HEK293 (cell line): ENCODE measurements at regions not wholly inside any gene's neighbourhood (a gene's known extent, or its start where the extent isn't known, plus 50 kb on each side); places are given as distances from the start of the nearest gene placed in this dataset.

ENCODE experiments used
- EGR2 ChIP-seq: fragments of 450-650 bp; formaldehyde crosslinking; IDR thresholded peaks from 2 replicates; pipeline ENCODE4 v1.5.1; 2016; ENCODE audit warnings: low read depth, missing biosample characterization, missing genetic modification characterization
- GLI4 ChIP-seq: fragments of 450-650 bp; formaldehyde crosslinking; IDR thresholded peaks from 2 replicates; pipeline ENCODE4 v1.5.1; 2016; ENCODE audit warnings: missing biosample characterization, missing genetic modification characterization
- RBAK ChIP-seq: fragments of 450-650 bp; formaldehyde crosslinking; IDR thresholded peaks from 2 replicates; pipeline ENCODE4 v1.5.1; 2016; ENCODE audit warnings: missing biosample characterization, missing genetic modification characterization
- SCRT2 ChIP-seq: fragments of 450-650 bp; formaldehyde crosslinking; IDR thresholded peaks from 2 replicates; pipeline ENCODE4 v1.5.1; 2016; ENCODE audit warnings: missing biosample characterization, missing genetic modification characterization
- SP7 ChIP-seq: fragments of 450-650 bp; formaldehyde crosslinking; IDR thresholded peaks from 2 replicates; pipeline ENCODE4 v1.5.1; 2016; ENCODE audit warnings: missing biosample characterization, missing genetic modification characterization
- ZBTB7A ChIP-seq: fragments of 450-650 bp; formaldehyde crosslinking; IDR thresholded peaks from 2 replicates; pipeline ENCODE4 v1.5.1; 2016; ENCODE audit warnings: low read depth, missing biosample characterization, missing genetic modification characterization
- ZFHX2 ChIP-seq: fragments of 450-650 bp; formaldehyde crosslinking; conservative IDR thresholded peaks from 2 replicates; pipeline ENCODE4 v1.5.1; 2016; ENCODE audit warnings: missing biosample characterization, missing genetic modification characterization
- ZNF138 ChIP-seq: fragments of 450-650 bp; formaldehyde crosslinking; IDR thresholded peaks from 2 replicates; pipeline ENCODE4 v1.5.1; 2016; ENCODE audit warnings: missing biosample characterization, missing genetic modification characterization, borderline replicate concordance
- ZNF155 ChIP-seq: fragments of 450-650 bp; formaldehyde crosslinking; IDR thresholded peaks from 2 replicates; pipeline ENCODE4 v1.5.1; 2016; ENCODE audit warnings: missing biosample characterization, missing genetic modification characterization
- ZNF169 ChIP-seq: fragments of 450-650 bp; formaldehyde crosslinking; IDR thresholded peaks from 2 replicates; pipeline ENCODE4 v1.5.1; 2016; ENCODE audit warnings: missing biosample characterization, missing genetic modification characterization
- ZNF221 ChIP-seq: fragments of 450-650 bp; formaldehyde crosslinking; IDR thresholded peaks from 2 replicates; pipeline ENCODE4 v1.5.1; 2017; ENCODE audit warnings: missing biosample characterization, missing genetic modification characterization, borderline replicate concordance
- ZNF24 ChIP-seq: fragments of 450-650 bp; formaldehyde crosslinking; IDR thresholded peaks from 2 replicates; pipeline ENCODE4 v1.5.1; 2016; ENCODE audit warnings: missing biosample characterization, missing genetic modification characterization
- ZNF248 ChIP-seq: fragments of 450-650 bp; formaldehyde crosslinking; IDR thresholded peaks from 2 replicates; pipeline ENCODE4 v1.5.1; 2017; ENCODE audit warnings: missing biosample characterization, missing genetic modification characterization
- ZNF324 ChIP-seq: fragments of 450-650 bp; formaldehyde crosslinking; IDR thresholded peaks from 2 replicates; pipeline ENCODE4 v1.5.1; 2016; ENCODE audit warnings: missing biosample characterization, missing genetic modification characterization
- ZNF350 ChIP-seq: fragments of 450-650 bp; formaldehyde crosslinking; IDR thresholded peaks from 2 replicates; pipeline ENCODE4 v1.5.0; 2017; ENCODE audit warnings: missing biosample characterization, mild to moderate bottlenecking, missing genetic modification characterization
- ZNF394 ChIP-seq: fragments of 450-650 bp; formaldehyde crosslinking; IDR thresholded peaks from 2 replicates; pipeline ENCODE4 v1.5.1; 2016; ENCODE audit warnings: missing biosample characterization, missing genetic modification characterization, mild to moderate bottlenecking, moderate library complexity, borderline replicate concordance
- ZNF426 ChIP-seq: fragments of 450-650 bp; formaldehyde crosslinking; IDR thresholded peaks from 2 replicates; pipeline ENCODE4 v1.5.1; 2017; ENCODE audit warnings: missing biosample characterization, missing genetic modification characterization, mild to moderate bottlenecking, inconsistent platforms, moderate library complexity
- ZNF501 ChIP-seq: fragments of 450-650 bp; formaldehyde crosslinking; IDR thresholded peaks from 2 replicates; pipeline ENCODE4 v1.5.1; 2016; ENCODE audit warnings: missing biosample characterization, missing genetic modification characterization
- ZNF610 ChIP-seq: fragments of 450-650 bp; formaldehyde crosslinking; IDR thresholded peaks from 2 replicates; pipeline ENCODE4 v1.5.1; 2016; ENCODE audit warnings: missing biosample characterization, missing genetic modification characterization, borderline replicate concordance
- ZNF76 ChIP-seq: fragments of 450-650 bp; formaldehyde crosslinking; IDR thresholded peaks from 2 replicates; pipeline ENCODE4; 2016; ENCODE audit warnings: low read depth, missing biosample characterization, missing genetic modification characterization, borderline replicate concordance
- ZNF792 ChIP-seq: fragments of 450-650 bp; formaldehyde crosslinking; IDR thresholded peaks from 2 replicates; pipeline ENCODE4 v1.5.1; 2016; ENCODE audit warnings: missing biosample characterization, missing genetic modification characterization
- TF ChIP-seq, protein P1 (sequence below): fragments of 450-650 bp; IDR thresholded peaks from 2 replicates; pipeline ENCODE4 v1.5.1; 2018; ENCODE audit warnings: missing biosample characterization, mild to moderate bottlenecking, missing genetic modification characterization
- TF ChIP-seq, protein P2 (sequence below): fragments of 450-650 bp; formaldehyde crosslinking; IDR thresholded peaks from 2 replicates; pipeline ENCODE4 v1.5.1; 2017; ENCODE audit warnings: missing biosample characterization, mild to moderate bottlenecking, missing genetic modification characterization, moderate library complexity
- TF ChIP-seq, protein P3 (sequence below): fragments of 450-650 bp; formaldehyde crosslinking; IDR thresholded peaks from 2 replicates; pipeline ENCODE4 v1.5.1; 2016; ENCODE audit warnings: missing biosample characterization, missing genetic modification characterization
- TF ChIP-seq, protein P4 (sequence below): fragments of 450-650 bp; formaldehyde crosslinking; IDR thresholded peaks from 2 replicates; pipeline ENCODE4 v1.5.1; 2017; ENCODE audit warnings: missing biosample characterization, missing genetic modification characterization
- TF ChIP-seq, protein P5 (sequence below): fragments of 450-650 bp; formaldehyde crosslinking; IDR thresholded peaks from 2 replicates; pipeline ENCODE4 v1.5.1; 2016; ENCODE audit warnings: missing biosample characterization, missing genetic modification characterization
- TF ChIP-seq, protein P6 (sequence below): fragments of 450-650 bp; formaldehyde crosslinking; IDR thresholded peaks from 2 replicates; pipeline ENCODE4 v1.5.1; 2016; ENCODE audit warnings: missing biosample characterization, missing genetic modification characterization, borderline replicate concordance

DNA sequence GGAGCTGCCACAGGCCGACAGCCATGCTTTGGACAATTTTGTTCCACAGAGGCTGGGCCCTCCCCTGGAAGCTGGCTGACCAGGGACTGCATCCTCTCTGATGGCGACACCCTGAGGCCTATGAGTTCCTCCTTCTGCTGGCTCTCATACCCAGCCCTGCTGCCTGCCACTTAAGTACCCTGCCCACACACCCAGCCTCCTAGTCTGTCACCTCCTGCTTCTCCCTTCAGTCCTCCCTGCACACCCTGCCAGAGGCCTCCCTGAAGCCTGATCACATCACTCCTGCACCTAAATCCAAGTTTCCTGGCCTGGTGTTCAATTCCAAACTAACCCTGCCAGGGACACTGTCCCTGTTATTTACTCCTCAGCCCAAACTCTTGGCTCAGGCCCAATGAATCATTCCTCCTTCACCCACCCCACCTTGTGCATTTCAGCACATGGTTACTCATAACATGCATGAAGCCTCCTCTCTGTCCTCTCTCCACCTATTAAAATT lies 136.7 kb upstream of the NECTIN1 start (continued):
- TF ChIP-seq ZNF426 (tag by site-specific recombination): no peak
- TF ChIP-seq ZNF248 (tag by site-specific recombination): no peak
- 0 out of 2 replicates have a peak, but pooled peaks have one; percentile 19 for TF ChIP-seq SP7 (tag by site-specific recombination)
- TF ChIP-seq ZNF76 (tag by site-specific recombination): no peak
- TF ChIP-seq, protein P1, sequence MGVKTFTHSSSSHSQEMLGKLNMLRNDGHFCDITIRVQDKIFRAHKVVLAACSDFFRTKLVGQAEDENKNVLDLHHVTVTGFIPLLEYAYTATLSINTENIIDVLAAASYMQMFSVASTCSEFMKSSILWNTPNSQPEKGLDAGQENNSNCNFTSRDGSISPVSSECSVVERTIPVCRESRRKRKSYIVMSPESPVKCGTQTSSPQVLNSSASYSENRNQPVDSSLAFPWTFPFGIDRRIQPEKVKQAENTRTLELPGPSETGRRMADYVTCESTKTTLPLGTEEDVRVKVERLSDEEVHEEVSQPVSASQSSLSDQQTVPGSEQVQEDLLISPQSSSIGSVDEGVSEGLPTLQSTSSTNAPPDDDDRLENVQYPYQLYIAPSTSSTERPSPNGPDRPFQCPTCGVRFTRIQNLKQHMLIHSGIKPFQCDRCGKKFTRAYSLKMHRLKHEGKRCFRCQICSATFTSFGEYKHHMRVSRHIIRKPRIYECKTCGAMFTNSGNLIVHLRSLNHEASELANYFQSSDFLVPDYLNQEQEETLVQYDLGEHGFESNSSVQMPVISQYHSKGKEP (tag by site-specific recombination): no peak
- no peak for TF ChIP-seq ZNF324 (tag by site-specific recombination)
- TF ChIP-seq ZNF155 (tag by site-specific recombination): no peak
- TF ChIP-seq, protein P2, sequence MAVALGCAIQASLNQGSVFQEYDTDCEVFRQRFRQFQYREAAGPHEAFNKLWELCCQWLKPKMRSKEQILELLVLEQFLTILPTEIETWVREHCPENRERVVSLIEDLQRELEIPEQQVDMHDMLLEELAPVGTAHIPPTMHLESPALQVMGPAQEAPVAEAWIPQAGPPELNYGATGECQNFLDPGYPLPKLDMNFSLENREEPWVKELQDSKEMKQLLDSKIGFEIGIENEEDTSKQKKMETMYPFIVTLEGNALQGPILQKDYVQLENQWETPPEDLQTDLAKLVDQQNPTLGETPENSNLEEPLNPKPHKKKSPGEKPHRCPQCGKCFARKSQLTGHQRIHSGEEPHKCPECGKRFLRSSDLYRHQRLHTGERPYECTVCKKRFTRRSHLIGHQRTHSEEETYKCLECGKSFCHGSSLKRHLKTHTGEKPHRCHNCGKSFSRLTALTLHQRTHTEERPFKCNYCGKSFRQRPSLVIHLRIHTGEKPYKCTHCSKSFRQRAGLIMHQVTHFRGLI (tag by site-specific recombination): no peak
- no peak for TF ChIP-seq ZNF350 (tag by site-specific recombination)
- TF ChIP-seq, protein P3, sequence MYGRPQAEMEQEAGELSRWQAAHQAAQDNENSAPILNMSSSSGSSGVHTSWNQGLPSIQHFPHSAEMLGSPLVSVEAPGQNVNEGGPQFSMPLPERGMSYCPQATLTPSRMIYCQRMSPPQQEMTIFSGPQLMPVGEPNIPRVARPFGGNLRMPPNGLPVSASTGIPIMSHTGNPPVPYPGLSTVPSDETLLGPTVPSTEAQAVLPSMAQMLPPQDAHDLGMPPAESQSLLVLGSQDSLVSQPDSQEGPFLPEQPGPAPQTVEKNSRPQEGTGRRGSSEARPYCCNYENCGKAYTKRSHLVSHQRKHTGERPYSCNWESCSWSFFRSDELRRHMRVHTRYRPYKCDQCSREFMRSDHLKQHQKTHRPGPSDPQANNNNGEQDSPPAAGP (tag by site-specific recombination): 0 out of 2 replicates have a peak, but pooled peaks have one; percentile 43
- no peak for TF ChIP-seq GLI4 (tag by site-specific recombination)
- TF ChIP-seq ZFHX2 (tag by site-specific recombination): peak; percentile 61
- TF ChIP-seq RBAK (tag by site-specific recombination): no peak
- TF ChIP-seq, protein P4, sequence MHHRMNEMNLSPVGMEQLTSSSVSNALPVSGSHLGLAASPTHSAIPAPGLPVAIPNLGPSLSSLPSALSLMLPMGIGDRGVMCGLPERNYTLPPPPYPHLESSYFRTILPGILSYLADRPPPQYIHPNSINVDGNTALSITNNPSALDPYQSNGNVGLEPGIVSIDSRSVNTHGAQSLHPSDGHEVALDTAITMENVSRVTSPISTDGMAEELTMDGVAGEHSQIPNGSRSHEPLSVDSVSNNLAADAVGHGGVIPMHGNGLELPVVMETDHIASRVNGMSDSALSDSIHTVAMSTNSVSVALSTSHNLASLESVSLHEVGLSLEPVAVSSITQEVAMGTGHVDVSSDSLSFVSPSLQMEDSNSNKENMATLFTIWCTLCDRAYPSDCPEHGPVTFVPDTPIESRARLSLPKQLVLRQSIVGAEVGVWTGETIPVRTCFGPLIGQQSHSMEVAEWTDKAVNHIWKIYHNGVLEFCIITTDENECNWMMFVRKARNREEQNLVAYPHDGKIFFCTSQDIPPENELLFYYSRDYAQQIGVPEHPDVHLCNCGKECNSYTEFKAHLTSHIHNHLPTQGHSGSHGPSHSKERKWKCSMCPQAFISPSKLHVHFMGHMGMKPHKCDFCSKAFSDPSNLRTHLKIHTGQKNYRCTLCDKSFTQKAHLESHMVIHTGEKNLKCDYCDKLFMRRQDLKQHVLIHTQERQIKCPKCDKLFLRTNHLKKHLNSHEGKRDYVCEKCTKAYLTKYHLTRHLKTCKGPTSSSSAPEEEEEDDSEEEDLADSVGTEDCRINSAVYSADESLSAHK: no peak
- TF ChIP-seq ZNF24 (tag by site-specific recombination): no peak
- no peak for TF ChIP-seq ZNF394
- TF ChIP-seq, protein P5, sequence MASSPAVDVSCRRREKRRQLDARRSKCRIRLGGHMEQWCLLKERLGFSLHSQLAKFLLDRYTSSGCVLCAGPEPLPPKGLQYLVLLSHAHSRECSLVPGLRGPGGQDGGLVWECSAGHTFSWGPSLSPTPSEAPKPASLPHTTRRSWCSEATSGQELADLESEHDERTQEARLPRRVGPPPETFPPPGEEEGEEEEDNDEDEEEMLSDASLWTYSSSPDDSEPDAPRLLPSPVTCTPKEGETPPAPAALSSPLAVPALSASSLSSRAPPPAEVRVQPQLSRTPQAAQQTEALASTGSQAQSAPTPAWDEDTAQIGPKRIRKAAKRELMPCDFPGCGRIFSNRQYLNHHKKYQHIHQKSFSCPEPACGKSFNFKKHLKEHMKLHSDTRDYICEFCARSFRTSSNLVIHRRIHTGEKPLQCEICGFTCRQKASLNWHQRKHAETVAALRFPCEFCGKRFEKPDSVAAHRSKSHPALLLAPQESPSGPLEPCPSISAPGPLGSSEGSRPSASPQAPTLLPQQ (tag by site-specific recombination): no peak
- no peak for TF ChIP-seq SCRT2 (tag by site-specific recombination)
- TF ChIP-seq EGR2 (tag by site-specific recombination): peak; percentile 49
- no peak for TF ChIP-seq ZNF138
- no peak for TF ChIP-seq ZNF792
- no peak for TF ChIP-seq ZNF221 (tag by site-specific recombination)
- no peak for TF ChIP-seq ZNF501 (tag by site-specific recombination)
- TF ChIP-seq, protein P6, sequence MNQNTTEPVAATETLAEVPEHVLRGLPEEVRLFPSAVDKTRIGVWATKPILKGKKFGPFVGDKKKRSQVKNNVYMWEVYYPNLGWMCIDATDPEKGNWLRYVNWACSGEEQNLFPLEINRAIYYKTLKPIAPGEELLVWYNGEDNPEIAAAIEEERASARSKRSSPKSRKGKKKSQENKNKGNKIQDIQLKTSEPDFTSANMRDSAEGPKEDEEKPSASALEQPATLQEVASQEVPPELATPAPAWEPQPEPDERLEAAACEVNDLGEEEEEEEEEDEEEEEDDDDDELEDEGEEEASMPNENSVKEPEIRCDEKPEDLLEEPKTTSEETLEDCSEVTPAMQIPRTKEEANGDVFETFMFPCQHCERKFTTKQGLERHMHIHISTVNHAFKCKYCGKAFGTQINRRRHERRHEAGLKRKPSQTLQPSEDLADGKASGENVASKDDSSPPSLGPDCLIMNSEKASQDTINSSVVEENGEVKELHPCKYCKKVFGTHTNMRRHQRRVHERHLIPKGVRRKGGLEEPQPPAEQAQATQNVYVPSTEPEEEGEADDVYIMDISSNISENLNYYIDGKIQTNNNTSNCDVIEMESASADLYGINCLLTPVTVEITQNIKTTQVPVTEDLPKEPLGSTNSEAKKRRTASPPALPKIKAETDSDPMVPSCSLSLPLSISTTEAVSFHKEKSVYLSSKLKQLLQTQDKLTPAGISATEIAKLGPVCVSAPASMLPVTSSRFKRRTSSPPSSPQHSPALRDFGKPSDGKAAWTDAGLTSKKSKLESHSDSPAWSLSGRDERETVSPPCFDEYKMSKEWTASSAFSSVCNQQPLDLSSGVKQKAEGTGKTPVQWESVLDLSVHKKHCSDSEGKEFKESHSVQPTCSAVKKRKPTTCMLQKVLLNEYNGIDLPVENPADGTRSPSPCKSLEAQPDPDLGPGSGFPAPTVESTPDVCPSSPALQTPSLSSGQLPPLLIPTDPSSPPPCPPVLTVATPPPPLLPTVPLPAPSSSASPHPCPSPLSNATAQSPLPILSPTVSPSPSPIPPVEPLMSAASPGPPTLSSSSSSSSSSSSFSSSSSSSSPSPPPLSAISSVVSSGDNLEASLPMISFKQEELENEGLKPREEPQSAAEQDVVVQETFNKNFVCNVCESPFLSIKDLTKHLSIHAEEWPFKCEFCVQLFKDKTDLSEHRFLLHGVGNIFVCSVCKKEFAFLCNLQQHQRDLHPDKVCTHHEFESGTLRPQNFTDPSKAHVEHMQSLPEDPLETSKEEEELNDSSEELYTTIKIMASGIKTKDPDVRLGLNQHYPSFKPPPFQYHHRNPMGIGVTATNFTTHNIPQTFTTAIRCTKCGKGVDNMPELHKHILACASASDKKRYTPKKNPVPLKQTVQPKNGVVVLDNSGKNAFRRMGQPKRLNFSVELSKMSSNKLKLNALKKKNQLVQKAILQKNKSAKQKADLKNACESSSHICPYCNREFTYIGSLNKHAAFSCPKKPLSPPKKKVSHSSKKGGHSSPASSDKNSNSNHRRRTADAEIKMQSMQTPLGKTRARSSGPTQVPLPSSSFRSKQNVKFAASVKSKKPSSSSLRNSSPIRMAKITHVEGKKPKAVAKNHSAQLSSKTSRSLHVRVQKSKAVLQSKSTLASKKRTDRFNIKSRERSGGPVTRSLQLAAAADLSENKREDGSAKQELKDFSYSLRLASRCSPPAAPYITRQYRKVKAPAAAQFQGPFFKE (tag by site-specific recombination): no peak
- TF ChIP-seq ZNF169 (tag by site-specific recombination): no peak
- TF ChIP-seq ZNF610 (tag by site-specific recombination): no peak
- TF ChIP-seq ZBTB7A (tag by site-specific recombination): no peak
